ENCODE measurements at regions not wholly inside any gene's neighbourhood (a gene's known extent, or its start where the extent isn't known, plus 50 kb on each side); places are given as distances from the start of the nearest gene placed in this dataset.

DNA sequence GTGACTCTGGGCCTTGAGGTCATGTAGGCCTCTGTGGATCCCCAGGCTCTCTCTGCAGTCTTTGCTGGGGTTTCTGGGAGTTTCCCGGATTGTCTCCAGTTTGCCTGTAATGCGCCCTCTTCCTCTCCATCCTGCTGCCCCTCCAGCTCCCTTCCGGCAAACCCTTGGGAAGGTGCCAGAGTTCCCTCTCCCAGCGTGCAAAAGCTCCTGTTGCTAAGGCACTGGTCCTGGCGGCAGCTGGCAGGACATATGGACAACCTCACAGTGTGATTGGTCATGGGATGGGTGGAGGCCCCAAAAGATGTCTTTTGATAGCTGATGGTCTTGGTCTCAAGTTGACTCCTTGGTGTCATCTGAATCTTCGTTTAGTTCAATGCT, 320.1 kb downstream of the CYP26B1 start:
- TF ChIP-seq TARDBP (IDR thresholded peaks at IDR 0.05; ENCODE audit: borderline replicate concordance) (no peak), POLR2AphosphoS5 (IDR thresholded peaks at IDR 0.05; ENCODE audit: low read length) (no peak), BACH1 (IDR thresholded peaks at IDR 0.05; ENCODE audit: borderline replicate concordance) (no peak), FOXM1 (IDR thresholded peaks at IDR 0.05; ENCODE audit: low read depth, low read length) (no peak), EZH2 (IDR thresholded peaks at IDR 0.05; ENCODE audit: borderline replicate concordance, control insufficient read depth, low read depth, low read length) (no peak), CREB1 (IDR thresholded peaks at IDR 0.05; ENCODE audit: low read depth) (no peak)
- TF ChIP-seq, protein P1, sequence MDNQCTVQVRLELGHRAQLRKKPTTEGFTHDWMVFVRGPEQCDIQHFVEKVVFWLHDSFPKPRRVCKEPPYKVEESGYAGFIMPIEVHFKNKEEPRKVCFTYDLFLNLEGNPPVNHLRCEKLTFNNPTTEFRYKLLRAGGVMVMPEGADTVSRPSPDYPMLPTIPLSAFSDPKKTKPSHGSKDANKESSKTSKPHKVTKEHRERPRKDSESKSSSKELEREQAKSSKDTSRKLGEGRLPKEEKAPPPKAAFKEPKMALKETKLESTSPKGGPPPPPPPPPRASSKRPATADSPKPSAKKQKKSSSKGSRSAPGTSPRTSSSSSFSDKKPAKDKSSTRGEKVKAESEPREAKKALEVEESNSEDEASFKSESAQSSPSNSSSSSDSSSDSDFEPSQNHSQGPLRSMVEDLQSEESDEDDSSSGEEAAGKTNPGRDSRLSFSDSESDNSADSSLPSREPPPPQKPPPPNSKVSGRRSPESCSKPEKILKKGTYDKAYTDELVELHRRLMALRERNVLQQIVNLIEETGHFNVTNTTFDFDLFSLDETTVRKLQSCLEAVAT (IDR thresholded peaks at IDR 0.05), result no peak

Data from GM12878 (cell line).